Nephron progenitor cell (in vitro differentiated cells): ENCODE measurements at regions not wholly inside any gene's neighbourhood (a gene's known extent, or its start where the extent isn't known, plus 50 kb on each side); places are given as distances from the start of the nearest gene placed in this dataset.

Source experiments
- DNase-seq: peaks from one replicate; pipeline ENCODE4 v3.0.0; 2021
- H3K27ac Mint-ChIP-seq: 2 replicates; pipeline ENCODE4 v1.8.0; 2021; ENCODE audit warnings: mild to moderate bottlenecking, moderate library complexity, mixed read lengths
- H3K27me3 Mint-ChIP-seq: 2 replicates; pipeline ENCODE4 v1.8.0; 2021; ENCODE audit warnings: mild to moderate bottlenecking, low read depth, mixed read lengths; ENCODE audit not compliant: poor library complexity
- H3K36me3 Mint-ChIP-seq: 2 replicates; pipeline ENCODE4 v1.8.0; 2021; ENCODE audit warnings: low read depth, mixed read lengths
- H3K4me1 Mint-ChIP-seq: 2 replicates; pipeline ENCODE4 v1.8.0; 2021; ENCODE audit warnings: mixed read lengths
- H3K4me3 Mint-ChIP-seq: 2 replicates; pipeline ENCODE4 v1.8.0; 2021; ENCODE audit warnings: mild to moderate bottlenecking, moderate library complexity, mixed read lengths
- H3K9me3 Mint-ChIP-seq: 2 replicates; pipeline ENCODE4 v1.8.0; 2021; ENCODE audit warnings: mild to moderate bottlenecking, moderate library complexity, mixed read lengths
- TF ChIP-seq, protein P1 (sequence below): fragments of 200-600 bp; sonication (generic); IDR thresholded peaks from 2 replicates; pipeline ENCODE4 v1.5.0; 2021; ENCODE audit warnings: antibody characterized with exemption

DNA sequence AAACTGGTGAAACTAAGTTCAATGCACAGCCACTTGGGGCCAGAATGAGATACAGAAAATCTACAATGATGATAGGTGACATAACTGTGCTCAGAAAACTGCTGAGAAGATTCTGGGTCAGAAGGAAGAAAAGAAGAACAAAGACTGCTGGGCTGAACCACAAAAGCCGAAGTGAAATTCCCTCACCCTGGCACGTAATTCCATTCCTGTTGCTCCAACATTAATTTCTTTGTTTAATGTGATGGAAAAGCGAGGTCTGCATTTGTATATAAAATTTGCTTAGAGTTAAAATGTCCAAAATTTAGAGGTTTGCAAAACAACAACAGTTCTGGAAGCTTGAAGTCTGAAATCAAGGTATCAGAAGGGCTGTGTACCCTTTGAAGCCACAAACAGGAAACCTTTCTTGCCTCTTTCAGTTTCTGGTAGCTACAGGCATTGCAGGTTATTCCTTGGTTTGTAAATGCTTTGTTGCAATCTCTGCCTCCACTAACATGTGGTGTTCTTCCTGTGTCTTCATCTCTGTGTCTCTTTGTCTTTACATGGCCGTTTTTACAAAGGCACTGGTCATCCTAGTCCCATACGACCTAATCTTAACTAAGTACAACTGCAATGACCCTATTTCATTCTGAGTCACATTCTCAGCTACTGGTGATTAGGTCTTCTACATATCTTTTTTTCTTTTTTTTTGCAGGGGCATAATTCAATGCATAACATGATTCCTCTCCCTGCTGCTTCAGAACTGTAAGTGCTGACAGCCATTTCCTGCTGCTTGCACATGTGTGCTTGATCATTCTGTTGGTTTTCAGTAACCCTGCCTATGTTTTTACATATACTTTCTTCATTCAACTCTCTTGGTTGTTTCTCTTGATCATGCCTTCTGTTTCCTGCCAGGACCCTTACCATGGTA lies 603.0 kb upstream of the CDH8 start:
- H3K4me3 Mint-ChIP-seq = no peak overlapping the region
- peak overlapping the region; percentile 4 for H3K27ac Mint-ChIP-seq
- peaks cover 2% of the 10 kb centered on the region for H3K27me3 Mint-ChIP-seq
- H3K36me3 Mint-ChIP-seq = no peaks in the 10 kb centered on the region
- H3K4me1 Mint-ChIP-seq = peaks cover 26% of the 10 kb centered on the region
- H3K9me3 Mint-ChIP-seq = peaks cover 5% of the 10 kb centered on the region
- TF ChIP-seq, protein P1, sequence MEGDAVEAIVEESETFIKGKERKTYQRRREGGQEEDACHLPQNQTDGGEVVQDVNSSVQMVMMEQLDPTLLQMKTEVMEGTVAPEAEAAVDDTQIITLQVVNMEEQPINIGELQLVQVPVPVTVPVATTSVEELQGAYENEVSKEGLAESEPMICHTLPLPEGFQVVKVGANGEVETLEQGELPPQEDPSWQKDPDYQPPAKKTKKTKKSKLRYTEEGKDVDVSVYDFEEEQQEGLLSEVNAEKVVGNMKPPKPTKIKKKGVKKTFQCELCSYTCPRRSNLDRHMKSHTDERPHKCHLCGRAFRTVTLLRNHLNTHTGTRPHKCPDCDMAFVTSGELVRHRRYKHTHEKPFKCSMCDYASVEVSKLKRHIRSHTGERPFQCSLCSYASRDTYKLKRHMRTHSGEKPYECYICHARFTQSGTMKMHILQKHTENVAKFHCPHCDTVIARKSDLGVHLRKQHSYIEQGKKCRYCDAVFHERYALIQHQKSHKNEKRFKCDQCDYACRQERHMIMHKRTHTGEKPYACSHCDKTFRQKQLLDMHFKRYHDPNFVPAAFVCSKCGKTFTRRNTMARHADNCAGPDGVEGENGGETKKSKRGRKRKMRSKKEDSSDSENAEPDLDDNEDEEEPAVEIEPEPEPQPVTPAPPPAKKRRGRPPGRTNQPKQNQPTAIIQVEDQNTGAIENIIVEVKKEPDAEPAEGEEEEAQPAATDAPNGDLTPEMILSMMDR = no peak
- no peak for DNase-seq

DNA sequence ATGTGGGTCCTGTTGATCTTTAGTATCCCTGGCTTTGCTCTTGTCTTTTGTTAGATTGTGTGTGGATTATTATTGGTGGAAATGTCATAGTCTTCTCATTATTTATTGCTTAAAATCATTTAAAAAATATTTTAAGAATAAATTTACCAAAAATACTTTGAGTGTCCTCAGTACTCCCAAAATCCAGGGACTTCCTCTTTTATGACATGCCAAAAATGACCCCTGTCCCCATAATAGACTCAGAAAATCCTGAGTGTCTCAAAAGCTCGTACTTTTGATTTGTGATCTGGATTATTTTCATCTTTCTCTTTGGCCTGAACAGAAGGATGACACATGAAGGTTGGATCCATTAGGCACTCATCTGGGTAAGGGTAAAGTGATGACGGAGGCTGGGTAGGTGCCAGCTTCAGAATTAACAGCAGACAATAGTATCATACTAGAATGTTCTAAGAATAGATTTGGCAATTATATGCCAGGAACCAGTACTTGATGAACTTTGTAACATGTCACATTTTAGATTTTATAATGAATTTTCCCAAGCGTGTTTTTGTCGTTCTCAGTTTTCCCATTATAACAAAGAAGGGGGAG lies 602.2 kb upstream of the CDH8 start:
- Mint-ChIP-seq H3K4me3 (no peak overlapping the region), H3K27me3 (peaks cover 2% of the 10 kb centered on the region), H3K9me3 (peaks cover 5% of the 10 kb centered on the region), H3K4me1 (peaks cover 26% of the 10 kb centered on the region), H3K27ac (peak overlapping the region; percentile 4), H3K36me3 (no peaks in the 10 kb centered on the region)
- TF ChIP-seq, protein P1 = no peak
- DNase-seq = no peak

DNA sequence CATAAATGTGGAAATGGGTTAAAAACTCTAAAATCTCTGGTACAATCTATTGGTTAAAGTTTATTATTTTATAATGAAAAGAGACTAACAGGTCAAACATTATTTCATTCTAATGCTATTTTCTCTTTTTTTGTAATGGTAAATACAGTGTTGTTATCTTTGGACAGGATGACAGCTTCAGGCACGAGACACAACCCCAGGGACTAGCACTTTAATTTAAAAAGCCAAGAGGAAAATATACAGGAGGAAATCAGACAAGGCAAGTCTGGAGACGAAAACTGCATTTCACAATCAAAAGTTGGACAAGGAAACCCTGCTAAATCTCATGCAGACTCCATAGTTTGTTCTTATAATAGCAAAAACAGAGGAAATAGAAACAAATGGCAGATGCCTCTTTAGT lies 589.1 kb upstream of the CDH8 start:
- no peak overlapping the region for H3K4me3 Mint-ChIP-seq
- DNase-seq = no peak
- no peaks in the 10 kb centered on the region for H3K36me3 Mint-ChIP-seq
- TF ChIP-seq, protein P1 = no peak
- peaks cover 3% of the 10 kb centered on the region for H3K27me3 Mint-ChIP-seq
- peaks cover 7% of the 10 kb centered on the region for H3K4me1 Mint-ChIP-seq
- H3K9me3 Mint-ChIP-seq = peaks cover 8% of the 10 kb centered on the region
- H3K27ac Mint-ChIP-seq = no peak overlapping the region

DNA sequence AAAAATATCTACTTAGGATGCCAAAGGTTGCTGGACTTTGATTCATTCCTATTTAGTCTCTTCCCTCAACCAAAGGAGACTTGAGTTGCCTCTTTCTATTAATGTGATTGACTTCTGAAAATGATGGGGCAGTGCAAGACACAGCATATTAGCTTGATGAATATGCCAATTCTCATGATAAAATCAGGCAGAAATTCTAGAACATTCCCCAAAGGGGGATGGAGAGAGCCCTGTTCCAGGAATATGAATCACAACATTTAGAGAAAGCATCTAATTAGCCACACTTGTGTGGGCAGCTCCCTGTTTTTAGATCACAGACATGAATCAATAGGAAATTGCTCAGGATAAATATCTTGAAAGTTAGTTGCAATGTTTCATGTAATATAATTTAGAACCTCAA lies 584.0 kb upstream of the CDH8 start:
- Mint-ChIP-seq H3K36me3 (no peaks in the 10 kb centered on the region), H3K4me1 (peaks cover 10% of the 10 kb centered on the region), H3K4me3 (no peak overlapping the region), H3K27ac (no peak overlapping the region), H3K27me3 (peaks cover 7% of the 10 kb centered on the region), H3K9me3 (peaks cover 4% of the 10 kb centered on the region)
- TF ChIP-seq, protein P1 = no peak
- no peak for DNase-seq

DNA sequence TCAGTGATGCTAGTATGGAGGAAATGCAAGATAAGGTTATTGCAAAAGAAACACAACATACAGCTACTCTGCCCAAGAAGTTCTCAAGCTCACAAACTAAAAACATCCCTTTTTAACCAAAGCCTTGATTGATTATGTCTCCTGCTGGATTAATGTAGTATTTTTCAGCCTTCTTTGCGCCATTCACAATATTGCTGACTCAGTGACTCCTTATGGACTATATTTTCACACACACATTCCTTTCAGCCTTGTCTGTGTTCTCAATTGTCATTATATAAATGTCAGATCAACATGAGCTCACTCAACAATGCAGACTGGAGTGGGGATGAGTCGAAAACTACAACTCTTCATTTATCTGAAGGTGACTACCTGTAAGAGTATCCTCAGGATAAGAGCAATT lies 579.3 kb upstream of the CDH8 start:
- Mint-ChIP-seq H3K4me1 (peaks cover 12% of the 10 kb centered on the region), H3K27ac (no peak overlapping the region), H3K27me3 (peaks cover 4% of the 10 kb centered on the region), H3K4me3 (no peak overlapping the region), H3K9me3 (peaks cover 7% of the 10 kb centered on the region), H3K36me3 (no peaks in the 10 kb centered on the region)
- DNase-seq = no peak
- TF ChIP-seq, protein P1 = no peak

DNA sequence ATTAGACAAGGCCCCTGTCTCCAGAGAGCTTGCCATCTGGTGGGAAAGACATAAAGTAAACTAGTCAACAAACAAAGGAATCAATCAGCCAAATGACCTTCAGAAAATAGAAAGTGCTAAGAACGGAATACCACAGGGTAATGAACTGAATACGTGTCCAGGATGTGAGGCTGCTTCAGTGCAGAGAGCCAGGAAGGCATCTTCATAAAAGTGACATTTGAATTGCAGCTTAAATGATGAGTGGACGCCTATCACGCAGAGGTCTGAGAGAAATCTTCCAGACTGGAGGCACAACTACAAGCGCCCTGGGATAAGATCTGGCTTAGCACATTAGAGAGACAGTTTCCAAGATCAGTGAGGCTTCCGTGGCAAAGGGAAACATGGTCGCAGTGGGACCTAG lies 574.1 kb upstream of the CDH8 start:
- peaks cover 4% of the 10 kb centered on the region for H3K9me3 Mint-ChIP-seq
- DNase-seq = no peak
- no peaks in the 10 kb centered on the region for H3K36me3 Mint-ChIP-seq
- peaks cover 37% of the 10 kb centered on the region for H3K4me1 Mint-ChIP-seq
- no peak overlapping the region for H3K4me3 Mint-ChIP-seq
- H3K27ac Mint-ChIP-seq = no peak overlapping the region
- TF ChIP-seq, protein P1 = no peak
- no peaks in the 10 kb centered on the region for H3K27me3 Mint-ChIP-seq
